DMS79 treated with DMSO at 0.1 percent for 48 hours (cell line): ENCODE measurements at regions not wholly inside any gene's neighbourhood (a gene's known extent, or its start where the extent isn't known, plus 50 kb on each side); places are given as distances from the start of the nearest gene placed in this dataset.
"Not testable (repeated sequence)": the region's sequence is repeated elsewhere in the genome, so short reads cannot be mapped to it uniquely, and the experiment has no call there.

Experiments
- DNase-seq: peaks from one replicate; lab custom pipeline; 2025; lab: John Stamatoyannopoulos, UW

DNA sequence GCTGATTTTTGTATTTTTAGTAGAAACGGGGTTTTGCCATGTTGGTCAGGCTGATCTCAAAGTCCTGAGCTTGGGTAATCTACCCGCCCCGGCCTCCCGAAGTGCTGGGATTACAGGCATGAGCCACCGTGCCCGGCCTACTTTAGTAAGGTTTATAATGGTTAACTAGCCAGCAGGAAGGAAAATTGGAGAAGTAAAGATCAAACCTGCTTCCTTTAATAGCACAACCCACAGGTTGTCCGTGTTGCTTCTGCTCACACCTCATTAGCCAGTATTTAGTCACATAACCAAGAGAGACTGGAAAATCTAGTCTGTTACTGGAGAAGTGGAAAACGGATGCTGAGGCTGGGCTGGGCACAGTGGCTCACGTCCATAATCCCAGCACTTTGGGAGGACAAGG lies 51.9 kb upstream of the TBL1XR1 start:
- DNase-seq = no peak

DNA sequence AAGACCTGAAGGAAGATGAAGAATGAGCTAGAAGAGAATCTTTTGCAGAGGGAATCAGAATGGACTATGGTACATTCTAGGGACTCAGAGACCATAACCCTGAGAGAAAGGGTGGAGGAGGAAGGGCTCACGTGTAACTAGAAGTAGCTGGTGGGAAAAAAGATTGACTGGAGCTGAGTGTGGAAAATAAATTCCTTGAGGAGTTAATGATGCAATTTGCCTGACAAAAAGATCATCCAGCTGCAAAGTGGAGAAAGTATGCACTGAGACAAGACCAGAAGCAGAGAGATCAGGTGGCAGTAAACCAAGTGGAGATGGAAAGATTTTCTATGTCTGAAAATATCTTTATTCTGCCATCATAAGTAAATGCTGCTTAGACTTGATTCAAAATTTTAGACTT lies 52.9 kb upstream of the TBL1XR1 start:
- no peak for DNase-seq

DNA sequence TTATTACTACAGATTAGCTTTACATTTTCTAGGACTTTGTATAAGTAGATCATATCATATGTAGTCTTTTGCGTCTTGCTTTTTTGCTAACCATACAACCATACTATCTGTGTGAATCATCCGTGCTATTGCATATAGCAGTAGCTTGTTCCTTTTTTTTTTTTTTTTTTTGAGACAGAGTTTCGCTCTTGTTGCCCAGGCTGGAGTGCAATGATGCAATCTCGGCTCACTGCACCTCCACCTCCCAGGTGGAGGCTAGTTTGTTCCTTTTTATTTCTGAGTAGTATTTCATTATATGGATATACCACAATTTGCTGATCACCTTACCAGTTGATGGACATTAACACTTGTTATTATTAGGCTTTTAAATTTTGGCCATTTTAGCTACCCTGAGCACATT lies 54.5 kb upstream of the TBL1XR1 start:
- no peak for DNase-seq

DNA sequence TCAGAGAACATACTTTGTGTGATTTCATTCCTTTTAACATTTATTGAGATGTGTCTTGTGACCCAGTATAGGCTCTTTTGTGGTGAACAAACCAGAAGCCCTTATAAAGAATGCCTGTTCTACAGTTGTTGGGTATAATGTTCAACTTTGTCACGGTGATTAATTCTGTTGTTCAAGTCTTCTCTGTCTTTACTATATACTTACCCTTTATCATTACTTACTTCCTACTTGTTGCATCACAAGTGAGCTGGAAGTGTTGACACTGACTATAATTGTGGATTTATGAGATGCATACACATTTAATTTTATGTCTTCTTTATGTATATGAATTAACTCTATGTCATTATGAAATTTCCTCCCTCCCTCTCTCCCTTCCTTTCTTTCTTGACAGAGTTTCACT lies 59.7 kb upstream of the TBL1XR1 start:
- DNase-seq = no peak

DNA sequence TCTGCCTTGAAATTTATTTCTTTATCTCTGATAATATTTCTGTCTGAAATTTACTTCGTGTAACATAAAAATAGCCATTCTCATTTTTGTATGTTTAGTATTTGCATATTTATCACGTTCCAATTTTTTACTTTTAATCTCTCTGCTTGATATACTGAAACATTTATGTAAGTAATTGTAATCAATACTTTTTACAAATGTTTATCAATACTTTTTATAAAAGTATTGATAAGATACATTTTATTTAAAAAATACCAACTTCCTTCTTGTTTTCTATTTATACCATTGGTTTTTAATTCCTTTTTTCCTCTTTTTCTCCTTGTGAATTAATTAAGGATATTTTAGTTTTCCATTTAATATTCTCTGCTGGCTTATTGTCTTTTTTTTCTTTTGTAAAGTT lies 60.3 kb upstream of the TBL1XR1 start:
- DNase-seq = no peak

DNA sequence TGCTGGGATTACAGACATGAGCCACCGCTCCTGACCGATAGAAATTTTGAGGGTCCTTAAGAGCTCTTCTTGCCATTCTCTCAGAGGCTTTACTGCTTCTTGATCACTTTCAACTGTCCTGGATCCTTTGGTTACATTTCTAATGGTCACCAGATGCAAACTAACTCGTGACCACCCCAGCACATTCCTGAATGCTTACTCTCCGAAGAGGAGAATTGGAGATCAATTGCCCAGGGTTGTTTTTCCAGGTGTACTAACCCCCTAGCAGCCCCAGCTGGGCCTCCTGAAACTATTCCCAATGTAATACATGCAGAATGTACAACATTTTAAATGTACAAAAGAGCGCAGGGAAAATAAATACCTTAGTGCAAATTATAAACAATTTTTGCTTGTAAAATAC lies 65.1 kb upstream of the TBL1XR1 start:
- no peak for DNase-seq

DNA sequence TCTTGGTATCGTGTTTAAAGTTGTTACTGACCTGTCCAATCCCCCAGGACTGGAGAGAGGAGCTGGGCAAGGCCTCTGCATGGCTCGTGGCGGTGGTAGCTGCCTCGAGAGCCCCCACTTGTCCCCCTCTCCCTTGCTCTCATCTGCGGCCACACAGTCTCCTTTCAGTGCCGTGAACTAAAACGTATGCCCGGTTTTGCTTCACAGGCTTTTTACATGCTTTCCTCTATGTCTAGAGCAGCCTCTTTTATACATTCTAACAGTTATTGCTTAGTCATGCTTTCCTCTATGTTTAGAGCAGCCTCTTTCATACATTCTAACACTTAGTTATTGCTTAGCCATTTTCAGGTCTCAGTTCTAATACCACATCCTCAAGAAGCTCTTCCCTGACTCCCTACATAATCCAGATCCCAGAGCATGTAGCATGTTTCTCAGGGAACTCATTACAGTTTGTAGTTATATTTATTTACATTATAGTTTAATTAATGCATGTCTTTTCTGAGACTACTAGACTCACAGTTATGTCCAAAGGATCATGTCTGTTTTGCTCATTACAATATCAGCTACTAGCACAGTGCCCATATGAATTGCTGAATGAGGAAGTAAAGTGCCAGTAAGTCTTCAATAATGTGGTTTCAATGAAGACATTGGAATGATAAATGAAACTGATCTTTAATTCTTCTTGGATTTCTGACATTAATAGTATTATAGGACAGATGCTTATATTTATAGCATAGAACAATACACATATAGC lies 66.5 kb upstream of the TBL1XR1 start:
- DNase-seq = no peak

DNA sequence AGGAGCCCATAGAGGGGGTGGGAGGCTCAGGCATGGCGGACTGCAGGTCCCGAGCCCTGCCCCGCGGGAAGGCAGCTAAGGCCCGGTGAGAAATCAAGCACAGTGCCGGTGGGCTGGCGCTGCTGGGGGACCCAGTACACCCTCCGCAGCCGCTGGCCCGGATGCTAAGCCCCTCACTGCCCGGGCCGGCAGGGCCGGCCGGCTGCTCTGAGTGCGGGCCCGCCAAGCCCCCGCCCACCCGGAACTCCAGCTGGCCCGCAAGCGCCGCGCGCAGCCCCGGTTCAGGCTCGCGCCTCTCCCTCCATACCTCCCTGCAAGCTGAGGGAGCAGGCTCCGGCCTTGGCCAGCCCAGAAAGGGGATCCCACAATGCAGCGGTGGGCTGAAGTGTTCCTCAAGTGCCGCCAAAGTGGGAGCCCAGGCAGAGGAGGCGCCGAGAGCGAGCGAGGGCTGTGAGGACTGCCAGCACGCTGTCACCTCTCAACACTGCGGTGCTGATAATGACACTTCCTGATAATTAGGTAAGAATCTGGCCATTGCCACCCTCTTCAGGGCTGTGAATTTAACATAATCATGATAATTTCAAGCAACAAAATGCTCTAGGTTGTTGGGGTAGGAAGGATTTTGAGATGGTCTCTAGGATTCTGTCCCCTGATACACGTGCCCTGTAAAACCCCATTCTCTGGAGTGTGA lies 74.7 kb upstream of the TBL1XR1 start:
- DNase-seq = not testable (repeated sequence)

DNA sequence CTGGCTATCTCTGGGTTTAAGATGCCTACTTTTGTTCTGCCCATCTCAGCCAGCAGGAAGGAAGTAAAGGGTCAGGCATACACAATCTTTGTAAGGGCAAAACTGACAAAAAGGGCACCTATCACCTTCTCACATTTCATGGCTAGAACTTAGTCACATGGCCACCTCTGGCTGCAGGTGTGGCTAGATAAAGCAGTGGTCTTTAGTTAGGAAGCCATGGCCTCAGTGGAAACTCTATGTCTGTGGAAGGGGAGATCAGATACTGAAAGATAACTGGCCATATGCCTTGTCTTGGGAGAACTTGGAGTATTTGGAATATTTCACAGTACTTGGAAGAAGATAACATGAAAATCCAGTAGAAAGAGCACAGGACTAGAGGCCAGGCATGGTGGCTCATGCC lies 80.7 kb upstream of the TBL1XR1 start:
- no peak for DNase-seq

DNA sequence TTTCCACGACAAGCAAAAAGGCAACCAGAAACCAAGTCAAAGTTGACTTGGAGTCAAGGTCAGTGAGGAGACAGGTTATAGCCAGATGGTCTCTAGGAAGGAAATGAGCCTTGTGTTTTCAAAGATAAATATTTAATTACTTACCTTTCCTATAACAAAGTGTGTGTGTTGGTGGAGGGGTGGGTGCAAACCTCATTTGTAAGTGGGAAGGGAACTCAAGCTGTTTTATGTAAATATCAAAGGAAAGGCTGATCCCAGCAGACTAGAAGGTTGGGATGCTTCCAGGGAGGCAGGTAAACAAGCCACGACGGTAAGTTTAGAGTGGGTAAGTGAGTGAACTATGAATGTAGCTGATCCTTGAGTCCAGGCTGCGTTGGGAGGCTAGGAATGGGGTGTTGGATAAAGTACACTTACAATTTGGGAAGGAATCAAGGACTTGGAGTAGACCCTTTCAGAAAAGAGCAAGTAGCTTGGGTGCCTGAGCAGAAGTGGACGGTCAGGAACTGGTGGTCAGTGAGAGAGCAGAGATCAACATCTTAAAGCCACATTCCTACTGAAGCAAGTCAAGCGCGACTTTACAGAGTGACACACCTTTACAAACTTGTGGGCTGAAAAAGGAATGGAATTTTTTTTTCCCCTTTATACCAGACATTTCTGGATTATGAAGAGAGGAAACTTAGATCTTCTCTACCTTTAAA lies 82.0 kb upstream of the TBL1XR1 start:
- DNase-seq = no peak

DNA sequence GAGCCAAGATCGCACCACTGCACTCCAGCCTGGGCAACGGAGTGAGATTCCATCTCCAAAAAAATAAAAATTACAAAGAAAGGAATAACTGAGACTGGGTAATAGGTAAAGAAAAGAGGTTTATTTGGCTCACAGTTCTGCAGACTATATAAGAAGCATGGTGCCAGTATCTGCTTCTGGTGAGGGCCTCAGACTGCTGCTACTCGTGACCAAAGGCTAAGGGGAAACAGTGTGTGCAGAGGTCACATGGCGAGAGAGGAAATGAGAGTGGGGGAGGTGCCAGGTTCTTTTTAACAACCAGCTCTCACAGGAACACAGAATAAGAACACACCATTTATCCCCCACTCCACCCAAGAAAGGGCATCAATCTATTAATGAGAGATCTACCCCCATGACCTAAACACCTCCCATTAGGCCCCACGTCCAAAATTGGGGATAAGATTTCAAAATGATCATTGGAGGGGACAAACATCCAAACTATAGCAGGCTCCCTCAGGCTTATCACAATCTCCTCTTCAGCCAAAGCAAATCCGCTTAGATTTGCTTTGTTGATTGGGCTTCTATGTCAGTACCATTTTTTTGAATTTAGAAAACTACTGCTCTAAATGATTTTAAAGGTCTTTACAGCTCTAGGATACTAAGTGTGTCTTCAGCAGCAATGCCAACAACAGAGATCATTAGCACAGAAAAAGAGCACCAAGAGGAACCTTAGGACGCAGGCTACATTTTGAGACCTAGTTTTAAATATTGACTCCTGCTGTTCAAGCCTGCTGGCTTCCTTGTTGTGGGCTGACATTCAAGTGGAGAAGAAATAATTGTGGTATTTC lies 84.2 kb upstream of the TBL1XR1 start:
- peak; percentile 96 for DNase-seq

DNA sequence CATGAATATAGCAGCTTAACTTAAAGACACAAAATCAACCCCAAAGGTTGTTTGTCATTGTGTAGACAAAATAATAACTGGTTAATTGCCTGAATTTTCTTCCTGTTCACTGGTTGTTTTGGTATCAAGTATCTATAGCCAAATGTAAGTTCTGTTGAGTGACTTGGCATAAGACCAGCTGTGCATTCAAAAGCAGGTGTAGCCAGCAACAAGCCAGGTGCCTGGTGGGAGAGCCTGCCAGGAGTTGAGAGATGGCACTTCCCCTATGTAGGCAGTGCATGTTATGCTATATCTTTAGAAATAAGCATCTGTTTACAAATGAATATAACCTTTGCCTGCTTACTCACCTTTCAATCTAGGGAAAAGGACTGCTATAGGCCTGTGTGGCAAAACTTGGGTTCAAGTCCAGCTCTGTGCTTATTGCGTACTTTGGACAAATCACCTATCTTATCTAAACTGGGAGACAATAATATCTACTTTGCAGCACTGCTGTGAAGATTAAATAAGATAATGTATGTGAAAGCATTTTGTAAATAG lies 84.9 kb upstream of the TBL1XR1 start:
- peak; percentile 96 for DNase-seq

DNA sequence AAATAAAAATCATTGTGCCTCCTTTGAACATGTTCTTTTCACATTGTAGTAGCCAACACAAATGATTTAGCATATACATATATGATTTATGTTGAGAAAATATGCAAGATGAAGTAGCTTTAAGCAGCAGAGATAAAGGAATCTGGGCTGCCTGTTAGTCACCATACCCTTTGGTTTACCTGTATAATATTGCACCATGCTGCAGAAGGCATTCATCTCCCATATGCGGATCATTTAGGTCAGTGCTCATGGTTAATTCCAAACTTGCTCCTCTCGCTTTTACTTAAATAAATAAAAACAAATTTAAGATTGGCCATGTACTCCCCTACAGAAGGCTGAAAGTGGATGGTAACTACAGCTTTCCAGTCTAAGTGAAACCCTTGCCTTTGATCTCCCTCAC lies 86.7 kb upstream of the TBL1XR1 start:
- no peak for DNase-seq

DNA sequence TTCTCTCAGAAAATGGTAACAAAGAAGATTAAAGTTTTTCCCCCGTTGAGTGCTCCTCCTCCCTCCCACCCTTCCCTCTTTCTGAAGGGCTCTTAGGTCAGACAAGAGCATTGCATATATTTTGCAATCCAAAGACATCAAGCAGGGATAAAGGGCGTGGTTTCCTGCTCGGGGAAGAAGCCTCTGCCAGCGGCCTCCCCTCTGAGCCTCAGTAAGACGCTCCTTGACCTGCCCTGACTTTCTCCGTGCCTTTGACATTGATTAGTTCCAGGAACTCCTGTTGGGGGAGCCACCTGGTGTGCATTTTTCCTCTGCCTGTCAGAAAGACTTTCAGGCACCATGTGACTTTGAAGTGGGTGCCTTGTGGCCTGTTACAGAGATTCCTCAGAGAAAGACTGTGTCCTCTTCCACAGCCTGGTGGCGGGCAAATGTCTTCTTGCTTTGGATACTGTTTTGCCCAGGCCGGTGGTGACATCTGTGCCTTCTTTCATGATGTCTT lies 87.2 kb upstream of the TBL1XR1 start:
- peak; percentile 54 for DNase-seq

DNA sequence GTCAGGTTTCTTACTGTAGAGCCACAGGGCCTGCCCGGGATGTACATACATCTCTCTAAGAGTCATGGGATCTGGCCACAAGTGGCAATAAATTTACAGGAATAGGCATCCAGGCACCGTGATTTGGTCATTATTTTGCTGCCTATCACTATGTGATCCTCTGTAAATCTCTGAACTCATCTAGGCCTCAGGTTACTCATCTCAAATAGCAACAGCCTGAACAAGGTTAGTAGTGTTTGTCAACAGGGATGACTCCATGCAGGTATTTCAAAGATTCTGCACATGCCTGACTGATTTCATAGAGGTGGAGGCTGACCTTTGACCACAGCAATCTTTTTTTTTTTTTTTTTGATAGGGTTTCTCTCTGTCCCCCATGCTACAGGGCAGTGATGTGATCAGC lies 88.8 kb upstream of the TBL1XR1 start:
- DNase-seq = peak; percentile 13

DNA sequence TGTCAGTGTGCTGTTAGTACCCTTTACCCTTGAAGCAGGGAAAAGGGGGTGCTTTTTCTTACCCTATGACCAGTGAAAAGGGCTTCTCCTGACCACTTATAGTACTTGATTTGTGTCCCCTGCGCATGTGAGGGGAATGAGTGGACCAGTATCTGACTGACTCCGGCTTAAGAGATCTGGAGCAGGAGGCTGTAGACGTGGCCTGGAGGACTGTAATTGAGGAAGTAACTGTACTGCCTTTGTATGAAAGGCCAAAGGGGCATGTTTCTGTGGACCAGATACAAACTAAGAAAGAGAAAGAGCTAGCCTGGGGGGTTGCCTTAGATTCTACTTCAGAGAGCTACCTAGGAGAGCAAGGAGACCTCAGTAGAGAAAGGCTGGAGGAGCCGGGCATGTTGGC lies 89.9 kb upstream of the TBL1XR1 start:
- DNase-seq = no peak

DNA sequence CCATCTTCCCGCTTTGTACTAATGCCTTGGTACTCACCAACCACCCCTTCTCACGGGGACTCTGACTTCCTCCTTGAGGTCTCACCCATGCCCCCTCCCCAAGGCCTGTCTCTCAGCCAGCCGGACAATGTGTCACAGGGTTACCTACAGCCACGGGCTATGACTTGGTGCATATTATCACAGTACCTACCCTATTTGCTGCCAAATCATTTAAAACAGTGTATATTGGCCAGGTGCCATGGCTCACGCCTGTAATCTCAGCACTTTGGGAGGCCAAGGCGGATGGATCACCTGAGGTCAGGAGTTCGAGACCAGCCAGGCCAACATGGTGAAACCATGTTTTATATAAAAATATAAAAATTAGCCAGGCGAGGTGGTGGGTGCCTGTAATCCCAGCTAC lies 93.4 kb upstream of the TBL1XR1 start:
- DNase-seq = no peak

DNA sequence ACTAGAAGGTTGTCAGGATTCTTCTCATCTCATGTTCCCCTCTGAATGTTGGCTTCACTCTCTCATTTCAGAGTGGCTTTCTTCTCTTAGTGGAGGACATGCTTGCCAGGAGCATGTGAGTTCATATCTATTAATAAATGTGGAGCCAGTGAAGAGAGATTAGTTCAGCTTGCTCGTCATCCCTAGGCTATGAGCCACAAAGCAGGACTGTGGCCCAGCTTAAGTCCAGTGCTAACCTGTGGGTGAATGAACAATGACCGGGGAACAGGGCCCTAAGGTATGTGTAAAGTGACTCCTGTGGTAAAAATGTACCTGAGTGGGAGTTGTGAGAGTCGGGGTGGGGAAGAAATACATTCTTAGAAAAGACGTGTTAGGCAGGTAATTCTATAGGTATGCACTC lies 96.9 kb upstream of the TBL1XR1 start:
- no peak for DNase-seq

DNA sequence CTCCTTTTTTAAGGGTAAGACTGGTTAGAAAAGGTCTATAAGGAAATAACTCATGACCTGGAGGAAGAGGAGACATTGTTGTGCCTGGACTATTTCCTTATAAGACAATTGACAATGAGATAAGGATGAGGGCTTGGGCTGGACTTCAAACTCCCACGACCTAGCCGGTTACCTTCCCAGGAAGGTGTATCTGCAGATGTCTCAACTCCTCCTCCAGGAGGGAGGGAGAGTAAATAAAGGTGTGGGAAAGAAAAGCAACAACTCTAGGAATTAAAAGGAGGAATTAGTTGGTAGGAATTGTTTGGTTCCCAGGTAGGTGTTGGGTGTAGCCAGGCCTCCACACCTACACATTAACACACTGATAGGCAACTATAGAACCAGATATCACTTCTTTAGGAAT lies 97.8 kb upstream of the TBL1XR1 start:
- DNase-seq = no peak

DNA sequence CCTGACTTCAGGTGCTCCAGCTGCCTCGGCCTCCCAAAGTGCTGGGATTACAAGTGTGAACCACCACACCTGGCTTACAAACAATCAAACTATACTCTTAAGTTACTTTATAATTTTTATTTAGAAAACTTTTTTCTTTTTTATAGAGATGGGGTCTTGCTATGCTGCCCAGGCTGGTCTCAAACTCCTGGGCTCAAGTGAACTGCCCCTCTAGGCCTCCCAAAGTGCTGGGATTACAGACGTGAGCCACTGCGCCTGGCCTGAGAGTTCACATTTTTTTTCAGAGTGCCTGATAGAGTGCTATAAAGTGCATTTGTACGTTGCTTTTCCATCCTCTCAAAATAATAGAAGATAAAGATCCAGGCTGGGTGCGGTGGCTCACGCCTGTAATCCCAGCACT lies 102.0 kb upstream of the TBL1XR1 start:
- no peak for DNase-seq

DNA sequence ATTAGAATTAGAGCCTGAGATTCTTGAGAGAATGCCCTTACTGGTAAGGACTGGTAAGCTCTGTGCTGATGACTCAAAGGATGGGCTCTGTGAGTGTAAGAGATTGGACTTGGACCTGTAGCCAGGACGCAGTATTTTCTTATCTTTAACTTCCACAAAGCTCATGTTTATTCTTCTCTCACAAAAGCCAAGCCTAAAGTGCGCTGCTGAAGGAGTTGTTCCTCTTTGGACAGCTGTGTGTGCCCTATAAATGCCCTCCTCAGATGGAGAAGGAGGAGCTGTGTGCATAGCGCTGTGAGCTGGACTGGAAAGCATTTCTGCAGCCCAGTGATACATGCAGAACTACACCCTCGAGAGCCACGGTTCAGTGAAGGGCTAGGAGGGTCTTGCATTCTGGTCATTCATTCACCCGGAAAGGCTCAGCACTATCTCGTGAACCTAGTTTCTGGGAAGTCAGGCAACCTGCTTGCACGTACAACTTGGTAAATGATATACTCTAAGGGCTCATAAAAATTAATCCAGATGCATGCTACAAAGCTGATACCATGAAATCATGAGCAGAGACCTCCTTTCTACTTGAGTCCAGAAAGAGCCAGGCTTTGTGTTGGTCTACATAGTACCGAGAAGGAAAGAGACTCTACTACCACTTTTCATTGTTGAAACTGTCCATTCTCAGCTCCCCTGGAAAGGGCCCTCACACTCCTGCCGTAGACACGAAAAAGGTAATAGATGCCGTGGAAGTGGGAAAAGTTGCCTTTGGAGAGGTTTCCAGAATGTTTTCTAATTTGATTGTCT lies 103.0 kb upstream of the TBL1XR1 start:
- DNase-seq = peak; percentile 95
